OCI-LY7 (cell line): ENCODE measurements at regions not wholly inside any gene's neighbourhood (a gene's known extent, or its start where the extent isn't known, plus 50 kb on each side); places are given as distances from the start of the nearest gene placed in this dataset.

Experiments used
- BruUV-seq: library from RNA; stranded (reverse); fragments of 400-500 nt; replicated peaks from 2 replicates; lab custom pipeline; 2021; lab: Mats Ljungman, UMichigan
- CTCF ChIA-PET: fragments of 300-600 bp; sonication (Branson Sonifier 250); formaldehyde crosslinking; loops from one replicate; lab custom pipeline; 2022; ENCODE audit warnings: antibody characterized with exemption; ENCODE audit not compliant: unreplicated experiment; lab: Charles Lee
- POLR2A ChIA-PET: fragments of 300-600 bp; sonication (Branson Sonifier 250); formaldehyde crosslinking; loops from one replicate; lab custom pipeline; 2022; ENCODE audit warnings: antibody characterized with exemption; lab: Charles Lee
- DNase-seq: peaks from one replicate; pipeline ENCODE4 v3.0.0-alpha.2; 2015; ENCODE audit warnings: low spot score
- H2AFZ ChIP-seq: fragments of 200-600 bp; sonication (generic), shearing (Covaris generic); 2 replicates; pipeline ENCODE4 v1.6.1; 2014; ENCODE audit warnings: mild to moderate bottlenecking, antibody characterized with exemption, low read length, moderate library complexity
- H3K27ac ChIP-seq: fragments of 200-600 bp; sonication (generic); 2 replicates; pipeline ENCODE4 v1.5.1; 2014; ENCODE audit warnings: mixed run types, low read depth, mild to moderate bottlenecking, moderate library complexity, low read length, inconsistent platforms; ENCODE audit not compliant: poor library complexity, severe bottlenecking
- H3K36me3 ChIP-seq: fragments of 200-600 bp; sonication (generic); 2 replicates; pipeline ENCODE4 v1.6.1; 2014; ENCODE audit warnings: mild to moderate bottlenecking, antibody characterized with exemption, low read length, moderate library complexity, mixed read lengths; ENCODE audit not compliant: insufficient read depth
- H3K4me1 ChIP-seq: fragments of 200-600 bp; sonication (generic); 2 replicates; pipeline ENCODE4 v1.5.1; 2014; ENCODE audit warnings: mild to moderate bottlenecking, low read length; ENCODE audit not compliant: insufficient read depth, poor library complexity, severe bottlenecking
- H3K4me2 ChIP-seq: fragments of 200-600 bp; sonication (generic); 2 replicates; pipeline ENCODE4 v1.6.1; 2014; ENCODE audit warnings: mild to moderate bottlenecking, low read length
- H3K4me3 ChIP-seq: fragments of 200-600 bp; sonication (generic); 2 replicates; pipeline ENCODE4 v1.5.1; 2014; ENCODE audit warnings: mild to moderate bottlenecking, low read depth, low read length; ENCODE audit not compliant: poor library complexity, severe bottlenecking
- H3K79me2 ChIP-seq: fragments of 200-600 bp; sonication (generic); 2 replicates; pipeline ENCODE4 v1.6.1; 2016; ENCODE audit warnings: low read depth, mild to moderate bottlenecking, low read length, moderate library complexity, mixed read lengths; ENCODE audit not compliant: insufficient read depth
- H3K9me2 ChIP-seq: fragments of 200-600 bp; sonication (generic); 2 replicates; pipeline ENCODE4 v1.6.1; 2016; ENCODE audit warnings: mild to moderate bottlenecking, low read length, mixed read lengths; ENCODE audit not compliant: insufficient read depth
- H3K9me3 ChIP-seq: fragments of 200-600 bp; sonication (generic); 2 replicates; pipeline ENCODE4 v1.6.1; 2014; ENCODE audit warnings: mild to moderate bottlenecking, mixed run types, low read length, mixed read lengths
- H4K20me1 ChIP-seq: fragments of 200-600 bp; sonication (generic); 2 replicates; pipeline ENCODE4 v1.6.1; 2014; ENCODE audit warnings: mild to moderate bottlenecking, antibody characterized with exemption, low read length, moderate library complexity, mixed read lengths; ENCODE audit not compliant: insufficient read depth
- EZH2phosphoT487 ChIP-seq: fragments of 200-600 bp; sonication (generic); IDR thresholded peaks from 2 replicates; pipeline ENCODE4 v1.6.1; 2018; ENCODE audit warnings: low read depth, borderline replicate concordance, mild to moderate bottlenecking, mixed run types, antibody characterized with exemption, low read length, moderate library complexity, mixed read lengths
- intact Hi-C: fragments of 100-400 bp; cut with micrococcal nuclease; formaldehyde crosslinking; loops from one replicate; pipeline ENCODE4 v1.10.0; 2022; ENCODE audit not compliant: unreplicated experiment
- TF ChIP-seq, protein P1 (sequence below): fragments of 200-600 bp; sonication (generic); conservative IDR thresholded peaks from 2 replicates; pipeline ENCODE4 v1.5.1; 2014; ENCODE audit warnings: mild to moderate bottlenecking, antibody characterized with exemption, low read length, moderate library complexity, mixed read lengths

- H3K36me3 ChIP-seq = no peaks in the 10 kb centered on the region
- no TSS peak for BruUV-seq
- no peaks in the 10 kb centered on the region for H3K9me2 ChIP-seq
- H3K4me2 ChIP-seq = no peak overlapping the region
- POLR2A ChIA-PET = interaction anchor here (0.6 kb wide), 1 partner anchor 683 kb away, joined by 3 read pairs; no protein-coding TSS in a partner anchor
- TF ChIP-seq EZH2phosphoT487 = no peak
- TF ChIP-seq, protein P1, sequence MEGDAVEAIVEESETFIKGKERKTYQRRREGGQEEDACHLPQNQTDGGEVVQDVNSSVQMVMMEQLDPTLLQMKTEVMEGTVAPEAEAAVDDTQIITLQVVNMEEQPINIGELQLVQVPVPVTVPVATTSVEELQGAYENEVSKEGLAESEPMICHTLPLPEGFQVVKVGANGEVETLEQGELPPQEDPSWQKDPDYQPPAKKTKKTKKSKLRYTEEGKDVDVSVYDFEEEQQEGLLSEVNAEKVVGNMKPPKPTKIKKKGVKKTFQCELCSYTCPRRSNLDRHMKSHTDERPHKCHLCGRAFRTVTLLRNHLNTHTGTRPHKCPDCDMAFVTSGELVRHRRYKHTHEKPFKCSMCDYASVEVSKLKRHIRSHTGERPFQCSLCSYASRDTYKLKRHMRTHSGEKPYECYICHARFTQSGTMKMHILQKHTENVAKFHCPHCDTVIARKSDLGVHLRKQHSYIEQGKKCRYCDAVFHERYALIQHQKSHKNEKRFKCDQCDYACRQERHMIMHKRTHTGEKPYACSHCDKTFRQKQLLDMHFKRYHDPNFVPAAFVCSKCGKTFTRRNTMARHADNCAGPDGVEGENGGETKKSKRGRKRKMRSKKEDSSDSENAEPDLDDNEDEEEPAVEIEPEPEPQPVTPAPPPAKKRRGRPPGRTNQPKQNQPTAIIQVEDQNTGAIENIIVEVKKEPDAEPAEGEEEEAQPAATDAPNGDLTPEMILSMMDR = no peak
- no peaks in the 10 kb centered on the region for H4K20me1 ChIP-seq
- CTCF ChIA-PET = no interaction called here
- no peak overlapping the region for H3K27ac ChIP-seq
- peaks cover 26% of the 10 kb centered on the region for H3K4me1 ChIP-seq
- intact Hi-C loops = no loop called here
- H3K79me2 ChIP-seq = no peaks in the 10 kb centered on the region
- H3K4me3 ChIP-seq = no peak overlapping the region
- no peak for DNase-seq
- no peaks in the 10 kb centered on the region for H3K9me3 ChIP-seq
- no peak overlapping the region for H2AFZ ChIP-seq
These were observed 561.4 kb upstream of the ID2 start for GRCh38 chr2:8120506-8120860.

DNA sequence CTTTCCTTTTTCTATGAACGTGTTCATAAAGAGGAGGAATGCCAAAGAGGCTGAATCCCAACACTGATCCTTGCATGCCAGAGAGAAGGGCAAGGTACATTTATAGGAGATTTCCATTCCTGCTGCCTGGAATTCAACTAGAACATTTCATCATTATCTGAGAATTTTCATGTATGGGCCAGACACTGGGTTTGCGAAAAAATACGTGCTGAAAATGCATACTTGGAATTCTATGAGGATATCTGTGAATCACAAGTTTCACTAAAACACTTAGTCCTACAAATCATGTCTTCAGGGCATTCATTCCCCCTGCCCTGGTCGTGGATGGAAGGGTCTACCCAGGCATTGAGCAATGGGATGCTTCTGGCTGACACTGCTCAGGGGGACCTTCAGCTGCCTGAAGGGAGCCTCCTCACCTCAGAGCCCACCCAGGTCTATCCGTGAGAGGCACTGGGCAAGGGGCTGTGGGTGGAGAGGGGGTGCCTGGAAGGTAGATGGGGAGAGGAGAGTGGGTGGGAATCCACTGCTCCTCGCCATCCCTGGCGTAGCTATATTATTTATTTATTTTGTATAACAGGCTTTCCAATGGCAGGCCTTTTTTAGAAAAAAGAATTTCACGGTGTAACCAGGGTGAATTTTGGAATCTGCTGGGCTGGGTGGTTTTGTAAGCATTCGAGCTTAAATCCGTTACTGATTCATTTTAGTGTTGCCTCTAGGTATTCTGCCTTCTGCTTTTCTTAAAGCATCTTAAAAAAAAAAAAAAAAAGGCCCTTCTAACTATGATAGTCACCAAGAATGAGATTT is 560.6 kb upstream of the ID2 start:
- H3K9me3 ChIP-seq = no peaks in the 10 kb centered on the region
- CTCF ChIA-PET = no interaction called here
- H4K20me1 ChIP-seq = no peaks in the 10 kb centered on the region
- no peak overlapping the region for H2AFZ ChIP-seq
- intact Hi-C loops = no loop called here
- H3K4me1 ChIP-seq = peaks cover 18% of the 10 kb centered on the region
- no peaks in the 10 kb centered on the region for H3K79me2 ChIP-seq
- TF ChIP-seq, protein P1 = no peak
- no peak for TF ChIP-seq EZH2phosphoT487
- no peak overlapping the region for H3K27ac ChIP-seq
- H3K4me2 ChIP-seq = no peak overlapping the region
- H3K36me3 ChIP-seq = no peaks in the 10 kb centered on the region
- POLR2A ChIA-PET = interaction anchor here (0.7 to 1.5 kb wide), 5 partner anchors 31 to 174 kb away, joined by 3 to 6 read pairs (median 3); no protein-coding TSS in a partner anchor
- H3K4me3 ChIP-seq = no peak overlapping the region
- H3K9me2 ChIP-seq = no peaks in the 10 kb centered on the region
- DNase-seq = no peak
- BruUV-seq = no TSS peak

- Histone ChIP-seq H3K4me1 (peaks cover 11% of the 10 kb centered on the region), H3K4me3 (no peak overlapping the region), H2AFZ (no peak overlapping the region), H3K9me3 (no peaks in the 10 kb centered on the region), H3K9me2 (no peaks in the 10 kb centered on the region), H3K27ac (no peak overlapping the region), H3K4me2 (no peak overlapping the region), H3K79me2 (no peaks in the 10 kb centered on the region), H3K36me3 (no peaks in the 10 kb centered on the region), H4K20me1 (no peaks in the 10 kb centered on the region)
- TF ChIP-seq EZH2phosphoT487 = no peak
- TF ChIP-seq, protein P1 = no peak
- ChIA-PET CTCF (interaction anchor here (1.0 kb wide), 1 partner anchor 99 kb away, joined by 3 read pairs; no protein-coding TSS in a partner anchor), POLR2A (interaction anchor here (0.7 to 1.5 kb wide), 4 partner anchors 30 to 173 kb away, joined by 3 to 6 read pairs (median 3); no protein-coding TSS in a partner anchor)
- DNase-seq = no peak
- intact Hi-C loops = no loop called here
- no TSS peak for BruUV-seq
These were observed 559.9 kb upstream of the ID2 start for GRCh38 chr2:8121826-8122513.
